ENCODE measurements at regions not wholly inside any gene's neighbourhood (a gene's known extent, or its start where the extent isn't known, plus 50 kb on each side); places are given as distances from the start of the nearest gene placed in this dataset.

GRCh38 chr5:158546748-158547147, 553.0 kb downstream of the EBF1 start:
- Histone ChIP-seq H3K9me3 (ENCODE audit: control insufficient read depth, low read length) (no peaks in the 10 kb centered on the region), H3K36me3 (ENCODE audit: control insufficient read depth, insufficient read depth, low read length) (no peaks in the 10 kb centered on the region), H3K4me1 (ENCODE audit: control insufficient read depth, insufficient read depth, low read length) (no peaks in the 10 kb centered on the region), H3K9ac (ENCODE audit: low read length) (no peak overlapping the region), H3K27me3 (ENCODE audit: control insufficient read depth, insufficient read depth, low read length) (no peaks in the 10 kb centered on the region), H3K4me3 (ENCODE audit: low read length) (no peak overlapping the region)

- Histone ChIP-seq H3K4me3 (ENCODE audit: low read length) (no peak overlapping the region), H3K36me3 (ENCODE audit: control insufficient read depth, insufficient read depth, low read length) (no peaks in the 10 kb centered on the region), H3K9ac (ENCODE audit: low read length) (no peak overlapping the region), H3K9me3 (ENCODE audit: control insufficient read depth, low read length) (no peaks in the 10 kb centered on the region), H3K4me1 (ENCODE audit: control insufficient read depth, insufficient read depth, low read length) (no peaks in the 10 kb centered on the region), H3K27me3 (ENCODE audit: control insufficient read depth, insufficient read depth, low read length) (no peaks in the 10 kb centered on the region)
These were observed 553.7 kb downstream of the EBF1 start for GRCh38 chr5:158545949-158546530.

- no peak overlapping the region for H3K9ac ChIP-seq (ENCODE audit: low read length)
- H3K27me3 ChIP-seq (ENCODE audit: control insufficient read depth, insufficient read depth, low read length): no peaks in the 10 kb centered on the region
- H3K4me3 ChIP-seq (ENCODE audit: low read length): no peak overlapping the region
- no peaks in the 10 kb centered on the region for H3K4me1 ChIP-seq (ENCODE audit: control insufficient read depth, insufficient read depth, low read length)
- H3K36me3 ChIP-seq (ENCODE audit: control insufficient read depth, insufficient read depth, low read length): no peaks in the 10 kb centered on the region
- no peaks in the 10 kb centered on the region for H3K9me3 ChIP-seq (ENCODE audit: control insufficient read depth, low read length)
These were observed 555.1 kb downstream of the EBF1 start for GRCh38 chr5:158544388-158545339.

- Histone ChIP-seq H3K4me3 (ENCODE audit: low read length) (no peak overlapping the region), H3K4me1 (ENCODE audit: control insufficient read depth, insufficient read depth, low read length) (no peaks in the 10 kb centered on the region), H3K9me3 (ENCODE audit: control insufficient read depth, low read length) (no peaks in the 10 kb centered on the region), H3K36me3 (ENCODE audit: control insufficient read depth, insufficient read depth, low read length) (no peaks in the 10 kb centered on the region), H3K9ac (ENCODE audit: low read length) (no peak overlapping the region), H3K27me3 (ENCODE audit: control insufficient read depth, insufficient read depth, low read length) (no peaks in the 10 kb centered on the region)
These were observed 556.0 kb downstream of the EBF1 start for GRCh38 chr5:158543539-158544387.

GRCh38 chr5:158541536-158542297, 558.0 kb downstream of the EBF1 start:
- no peaks in the 10 kb centered on the region for H3K36me3 ChIP-seq (ENCODE audit: control insufficient read depth, insufficient read depth, low read length)
- H3K9ac ChIP-seq (ENCODE audit: low read length): no peak overlapping the region
- no peaks in the 10 kb centered on the region for H3K9me3 ChIP-seq (ENCODE audit: control insufficient read depth, low read length)
- no peaks in the 10 kb centered on the region for H3K27me3 ChIP-seq (ENCODE audit: control insufficient read depth, insufficient read depth, low read length)
- no peak overlapping the region for H3K4me3 ChIP-seq (ENCODE audit: low read length)
- H3K4me1 ChIP-seq (ENCODE audit: control insufficient read depth, insufficient read depth, low read length): no peaks in the 10 kb centered on the region

- Histone ChIP-seq H3K9ac (ENCODE audit: low read length) (no peak overlapping the region), H3K9me3 (ENCODE audit: control insufficient read depth, low read length) (no peaks in the 10 kb centered on the region), H3K27me3 (ENCODE audit: control insufficient read depth, insufficient read depth, low read length) (no peaks in the 10 kb centered on the region), H3K4me3 (ENCODE audit: low read length) (no peak overlapping the region), H3K4me1 (ENCODE audit: control insufficient read depth, insufficient read depth, low read length) (no peaks in the 10 kb centered on the region), H3K36me3 (ENCODE audit: control insufficient read depth, insufficient read depth, low read length) (no peaks in the 10 kb centered on the region)
These were observed 561.1 kb downstream of the EBF1 start for GRCh38 chr5:158538506-158539074.

- H3K9ac ChIP-seq (ENCODE audit: low read length): no peak overlapping the region
- no peaks in the 10 kb centered on the region for H3K27me3 ChIP-seq (ENCODE audit: control insufficient read depth, insufficient read depth, low read length)
- H3K9me3 ChIP-seq (ENCODE audit: control insufficient read depth, low read length): no peaks in the 10 kb centered on the region
- no peak overlapping the region for H3K4me3 ChIP-seq (ENCODE audit: low read length)
- no peaks in the 10 kb centered on the region for H3K4me1 ChIP-seq (ENCODE audit: control insufficient read depth, insufficient read depth, low read length)
- H3K36me3 ChIP-seq (ENCODE audit: control insufficient read depth, insufficient read depth, low read length): no peaks in the 10 kb centered on the region
These were observed 562.4 kb downstream of the EBF1 start for GRCh38 chr5:158537366-158537765.

- H3K27me3 ChIP-seq (ENCODE audit: control insufficient read depth, insufficient read depth, low read length): no peaks in the 10 kb centered on the region
- H3K9ac ChIP-seq (ENCODE audit: low read length): no peak overlapping the region
- H3K4me3 ChIP-seq (ENCODE audit: low read length): no peak overlapping the region
- H3K9me3 ChIP-seq (ENCODE audit: control insufficient read depth, low read length): no peaks in the 10 kb centered on the region
- H3K4me1 ChIP-seq (ENCODE audit: control insufficient read depth, insufficient read depth, low read length): no peaks in the 10 kb centered on the region
- H3K36me3 ChIP-seq (ENCODE audit: control insufficient read depth, insufficient read depth, low read length): no peaks in the 10 kb centered on the region
These were observed 565.5 kb downstream of the EBF1 start for GRCh38 chr5:158534203-158534602.

- H3K9me3 ChIP-seq (ENCODE audit: control insufficient read depth, low read length): no peaks in the 10 kb centered on the region
- H3K4me1 ChIP-seq (ENCODE audit: control insufficient read depth, insufficient read depth, low read length): no peaks in the 10 kb centered on the region
- no peak overlapping the region for H3K9ac ChIP-seq (ENCODE audit: low read length)
- H3K27me3 ChIP-seq (ENCODE audit: control insufficient read depth, insufficient read depth, low read length): no peaks in the 10 kb centered on the region
- no peaks in the 10 kb centered on the region for H3K36me3 ChIP-seq (ENCODE audit: control insufficient read depth, insufficient read depth, low read length)
- H3K4me3 ChIP-seq (ENCODE audit: low read length): no peak overlapping the region
These were observed 567.0 kb downstream of the EBF1 start for GRCh38 chr5:158532739-158533138.

GRCh38 chr5:158531860-158532259, 567.9 kb downstream of the EBF1 start:
- H3K27me3 ChIP-seq (ENCODE audit: control insufficient read depth, insufficient read depth, low read length): no peaks in the 10 kb centered on the region
- no peaks in the 10 kb centered on the region for H3K9me3 ChIP-seq (ENCODE audit: control insufficient read depth, low read length)
- no peaks in the 10 kb centered on the region for H3K4me1 ChIP-seq (ENCODE audit: control insufficient read depth, insufficient read depth, low read length)
- H3K9ac ChIP-seq (ENCODE audit: low read length): no peak overlapping the region
- H3K36me3 ChIP-seq (ENCODE audit: control insufficient read depth, insufficient read depth, low read length): no peaks in the 10 kb centered on the region
- H3K4me3 ChIP-seq (ENCODE audit: low read length): no peak overlapping the region

GRCh38 chr5:158530115-158530514, 569.6 kb downstream of the EBF1 start:
- Histone ChIP-seq H3K9ac (ENCODE audit: low read length) (no peak overlapping the region), H3K27me3 (ENCODE audit: control insufficient read depth, insufficient read depth, low read length) (no peaks in the 10 kb centered on the region), H3K9me3 (ENCODE audit: control insufficient read depth, low read length) (no peaks in the 10 kb centered on the region), H3K4me3 (ENCODE audit: low read length) (no peak overlapping the region), H3K36me3 (ENCODE audit: control insufficient read depth, insufficient read depth, low read length) (no peaks in the 10 kb centered on the region), H3K4me1 (ENCODE audit: control insufficient read depth, insufficient read depth, low read length) (no peaks in the 10 kb centered on the region)
